GM12878 (cell line): ENCODE measurements at regions not wholly inside any gene's neighbourhood (a gene's known extent, or its start where the extent isn't known, plus 50 kb on each side); places are given as distances from the start of the nearest gene placed in this dataset.

Experiments
- ATAC-seq: fragments of 200-7000 bp; cut with Tn5 transposase; 3 replicates; pipeline ENCODE4 v1.9.1; 2020; ENCODE audit warnings: mild to moderate bottlenecking, moderate library complexity
- BruUV-seq: library from RNA; stranded (reverse); fragments of 400-500 nt; replicated peaks from 2 replicates; lab custom pipeline; 2021; lab: Mats Ljungman, UMichigan
- CTCF ChIA-PET: fragments of 300-600 bp; sonication (Branson Sonifier 250); formaldehyde crosslinking; extraction: SDS; loops from one replicate; lab custom pipeline; 2021; ENCODE audit warnings: inconsistent platforms; lab: Yijun Ruan, JAX
- POLR2A ChIA-PET: fragments of 350-600 bp; formaldehyde crosslinking; extraction: SDS; loops from one replicate; lab custom pipeline; 2021; ENCODE audit warnings: inconsistent platforms; lab: Charles Lee
- RAD21 ChIA-PET: fragments of 300-600 bp; sonication (Branson Sonifier 250); formaldehyde crosslinking; loops from one replicate; lab custom pipeline; 2023; ENCODE audit warnings: antibody characterized with exemption; ENCODE audit not compliant: unreplicated experiment; lab: Charles Lee
- SMC1A ChIA-PET: fragments of 300-600 bp; sonication (Branson Sonifier 250); formaldehyde crosslinking; loops from one replicate; lab custom pipeline; 2023; ENCODE audit not compliant: unreplicated experiment, uncharacterized antibody; lab: Charles Lee
- DNase-seq: peaks from one replicate; pipeline ENCODE4 v3.0.0-alpha.2; 2011; ENCODE audit warnings: low read depth, low spot score
- FAIRE-seq: peaks from 3 replicates; lab custom pipeline; 2011; peaks lifted over from hg19 to GRCh38; lab: Jason Lieb, UNC
- H2AFZ ChIP-seq: 2 replicates; pipeline ENCODE4 v1.6.0; 2011; ENCODE audit warnings: low read depth, low read length, control low read depth; ENCODE audit not compliant: control insufficient read depth
- H3K27ac ChIP-seq: 2 replicates; pipeline ENCODE4 v1.5.1; 2011; ENCODE audit warnings: control low read depth; ENCODE audit not compliant: control insufficient read depth, insufficient read depth
- H3K27me3 ChIP-seq, 2 experiments: replicated peaks in 1 of 2; 2 replicates each; pipeline versions ENCODE4 v1.6.0 to v1.6.1; 2011; ENCODE audit warnings: low read length in 1 of 2; ENCODE audit not compliant: control insufficient read depth in 2 of 2, insufficient read depth in 2 of 2
- H3K36me3 ChIP-seq, 2 experiments: 2 replicates each; pipeline ENCODE4 v1.5.1; 2011; ENCODE audit warnings: low read length in 1 of 2; ENCODE audit not compliant: control insufficient read depth in 2 of 2, insufficient read depth in 2 of 2
- H3K4me1 ChIP-seq: 2 replicates; pipeline ENCODE4 v1.6.1; 2011; ENCODE audit warnings: mild to moderate bottlenecking, low read length, moderate library complexity, mixed read lengths; ENCODE audit not compliant: control insufficient read depth, insufficient read depth
- H3K4me2 ChIP-seq: 2 replicates; pipeline ENCODE4 v1.6.0; 2011; ENCODE audit warnings: control low read depth; ENCODE audit not compliant: control insufficient read depth, insufficient read depth
- H3K4me3 ChIP-seq: fragments of 200-600 bp; sonication (generic); 2 replicates; pipeline ENCODE4 v1.5.1; 2016
- H3K79me2 ChIP-seq: 2 replicates; pipeline ENCODE4 v1.6.0; 2011; ENCODE audit warnings: low read length; ENCODE audit not compliant: control insufficient read depth, insufficient read depth
- H3K9ac ChIP-seq: 2 replicates; pipeline ENCODE4 v1.8.0; 2011; ENCODE audit warnings: low read length, control low read depth, mixed read lengths; ENCODE audit not compliant: control insufficient read depth, insufficient read depth
- H3K9me3 ChIP-seq: replicated peaks from 3 replicates; pipeline ENCODE4 v1.5.1; 2011; ENCODE audit warnings: mild to moderate bottlenecking, low read length; ENCODE audit not compliant: control insufficient read depth, insufficient read depth
- H4K20me1 ChIP-seq: 2 replicates; pipeline ENCODE4 v1.6.0; 2011; ENCODE audit not compliant: control insufficient read depth, insufficient read depth
- CREM ChIP-seq: IDR thresholded peaks from 2 replicates; pipeline ENCODE4 v1.6.1; 2014; ENCODE audit warnings: antibody characterized with exemption, low read depth
- RAD21 ChIP-seq: IDR thresholded peaks from 2 replicates; pipeline ENCODE4 v1.6.1; 2011; ENCODE audit warnings: mild to moderate bottlenecking, low read depth, low read length, moderate library complexity; ENCODE audit not compliant: insufficient read depth
- YBX1 ChIP-seq: fragments of 450-650 bp; IDR thresholded peaks from 2 replicates; pipeline ENCODE4 v1.6.1; 2016; ENCODE audit warnings: antibody characterized with exemption
- WGBS: methylation state at CpG from one replicate; pipeline ENCODE4 v1.1.6; 2016; ENCODE audit warnings: low lambda C conversion rate; ENCODE audit not compliant: insufficient replicate concordance, insufficient coverage; ENCODE audit errors: missing lambda C conversion rate; 5-methylcytosine and 5-hydroxymethylcytosine counted together
- in situ Hi-C: fragments of 300-500 bp; cut with MboI; formaldehyde crosslinking; loops from 9 replicates; pipeline ENCODE4 v1.14.3; 2018; ENCODE audit warnings: mixed read lengths
- intact Hi-C: fragments of 100-400 bp; cut with micrococcal nuclease; formaldehyde crosslinking; loops from one replicate; pipeline ENCODE4 v1.14.2; 2022; ENCODE audit not compliant: unreplicated experiment
- TF ChIP-seq, protein P1 (sequence below), 3 experiments: IDR thresholded peaks in 2 of 3; conservative IDR thresholded peaks in 1 of 3; 2 replicates each; pipeline ENCODE4 v1.5.1; 2011; ENCODE audit warnings: low read depth in 3 of 3, low read length in 3 of 3, mild to moderate bottlenecking in 3 of 3, control low read depth in 2 of 3, moderate library complexity in 2 of 3, inconsistent platforms in 1 of 3, mixed read lengths in 1 of 3; ENCODE audit not compliant: control insufficient read depth in 2 of 3, insufficient read depth in 1 of 3; ENCODE audit errors: extremely low read depth in 1 of 3

DNA sequence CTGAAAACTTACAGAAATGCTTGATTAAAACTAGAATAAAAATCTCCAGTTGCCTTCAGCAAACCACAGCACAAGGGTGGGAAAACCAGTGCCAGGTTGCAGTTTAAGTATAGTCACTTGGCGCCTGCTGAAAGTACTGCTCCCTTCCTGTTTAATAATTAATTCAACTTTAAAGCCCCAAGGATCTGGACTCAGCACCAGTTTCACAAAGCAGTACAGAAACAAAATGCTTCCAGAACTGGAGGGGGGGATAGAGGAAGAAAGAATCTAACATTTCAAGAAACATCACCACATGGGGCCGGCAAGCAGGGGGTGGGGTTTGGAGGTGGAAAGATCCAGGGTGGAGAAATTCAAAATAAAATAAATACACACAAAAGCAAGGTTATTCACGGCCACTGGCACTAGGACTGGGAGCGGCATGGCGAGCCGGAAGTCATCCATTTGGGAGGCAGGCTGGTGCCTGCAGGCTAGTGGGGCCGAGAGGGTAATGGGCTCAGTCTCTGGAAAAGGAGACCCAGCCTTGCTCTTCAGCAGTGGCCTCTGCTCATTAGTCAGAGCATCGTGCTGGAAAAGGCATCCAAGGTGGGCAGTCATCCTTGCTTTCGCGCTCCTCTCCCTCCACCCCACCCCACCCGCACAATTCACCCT is 85.8 kb downstream of the POU3F3 start:
- Histone ChIP-seq H3K4me1 (peaks cover 5% of the 10 kb centered on the region), H3K9me3 (no peaks in the 10 kb centered on the region), H3K27me3 (peaks cover 2 to 3% of the 10 kb centered on the region in 2 experiments; a peak in 2 of 4 replicates), H2AFZ (no peak overlapping the region), H3K9ac (no peak overlapping the region), H3K79me2 (no peaks in the 10 kb centered on the region), H3K4me2 (no peak overlapping the region), H3K36me3 (no peaks in the 10 kb centered on the region), H3K27ac (no peak overlapping the region), H4K20me1 (no peaks in the 10 kb centered on the region), H3K4me3 (no peak overlapping the region)
- ChIA-PET SMC1A (no interaction called here), RAD21 (interaction anchor here (1.1 kb wide), 1 partner anchor 36 kb away, joined by 3 read pairs; no protein-coding TSS in a partner anchor), CTCF (no interaction called here), POLR2A (no interaction called here)
- no peak for FAIRE-seq
- no peak for ATAC-seq
- DNase-seq, result no peak
- in situ Hi-C loops (no loop called here), intact Hi-C loops (no loop called here)
- 51% methylated on average over 11 of the region's 11 CpGs for WGBS
- BruUV-seq, result no TSS peak
- no peak for TF ChIP-seq YBX1

DNA sequence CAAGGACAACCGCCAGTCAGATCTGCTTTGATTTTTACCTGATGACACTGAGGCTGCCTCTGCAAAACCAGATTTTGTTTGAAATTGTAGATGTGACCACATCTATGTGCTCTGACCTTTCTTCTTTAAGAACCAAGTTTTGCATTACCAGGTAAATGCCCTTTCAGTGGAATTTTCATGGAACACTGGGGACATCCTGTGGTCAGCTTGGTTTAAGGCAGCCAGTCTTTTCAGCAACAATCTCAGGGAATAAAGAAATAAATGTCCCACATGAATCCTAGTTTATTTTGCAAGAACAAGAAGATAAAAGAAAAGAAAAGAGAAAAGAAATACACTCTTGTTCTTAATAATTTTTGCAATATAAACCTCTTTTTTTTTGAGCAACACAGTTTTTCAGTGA is 90.6 kb downstream of the POU3F3 start:
- SMC1A ChIA-PET, result no interaction called here
- H2AFZ ChIP-seq, result no peak overlapping the region
- H3K9ac ChIP-seq, result no peak overlapping the region
- DNase-seq (no peak), FAIRE-seq (no peak), ATAC-seq (no peak)
- RAD21 ChIA-PET, result no interaction called here
- H3K9me3 ChIP-seq, result no peaks in the 10 kb centered on the region
- H3K4me1 ChIP-seq, result no peaks in the 10 kb centered on the region
- in situ Hi-C loops, result no loop called here
- POLR2A ChIA-PET, result no interaction called here
- peaks cover 0 to 3% of the 10 kb centered on the region in 2 experiments; a peak in 1 of 4 replicates for H3K27me3 ChIP-seq
- no peak overlapping the region for H3K4me2 ChIP-seq
- no peak overlapping the region for H3K27ac ChIP-seq
- BruUV-seq, result no TSS peak
- no peaks in the 10 kb centered on the region for H3K79me2 ChIP-seq
- no peak overlapping the region for H3K4me3 ChIP-seq
- CTCF ChIA-PET, result interaction anchor here (1.0 to 1.2 kb wide), 2 partner anchors 32 to 1783 kb away, joined by 4 read pairs; no protein-coding TSS in a partner anchor
- intact Hi-C loops, result no loop called here
- 40% methylated on average over 1 of the region's 1 CpG for WGBS
- peak; percentile 45 for TF ChIP-seq RAD21
- TF ChIP-seq, protein P1, sequence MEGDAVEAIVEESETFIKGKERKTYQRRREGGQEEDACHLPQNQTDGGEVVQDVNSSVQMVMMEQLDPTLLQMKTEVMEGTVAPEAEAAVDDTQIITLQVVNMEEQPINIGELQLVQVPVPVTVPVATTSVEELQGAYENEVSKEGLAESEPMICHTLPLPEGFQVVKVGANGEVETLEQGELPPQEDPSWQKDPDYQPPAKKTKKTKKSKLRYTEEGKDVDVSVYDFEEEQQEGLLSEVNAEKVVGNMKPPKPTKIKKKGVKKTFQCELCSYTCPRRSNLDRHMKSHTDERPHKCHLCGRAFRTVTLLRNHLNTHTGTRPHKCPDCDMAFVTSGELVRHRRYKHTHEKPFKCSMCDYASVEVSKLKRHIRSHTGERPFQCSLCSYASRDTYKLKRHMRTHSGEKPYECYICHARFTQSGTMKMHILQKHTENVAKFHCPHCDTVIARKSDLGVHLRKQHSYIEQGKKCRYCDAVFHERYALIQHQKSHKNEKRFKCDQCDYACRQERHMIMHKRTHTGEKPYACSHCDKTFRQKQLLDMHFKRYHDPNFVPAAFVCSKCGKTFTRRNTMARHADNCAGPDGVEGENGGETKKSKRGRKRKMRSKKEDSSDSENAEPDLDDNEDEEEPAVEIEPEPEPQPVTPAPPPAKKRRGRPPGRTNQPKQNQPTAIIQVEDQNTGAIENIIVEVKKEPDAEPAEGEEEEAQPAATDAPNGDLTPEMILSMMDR (IDR thresholded peaks at IDR 0.05 in 2 of 3, conservative IDR thresholded peaks at IDR 0.05 in 1 of 3; ENCODE audit: control insufficient read depth in 2 of 3, extremely low read depth in 1 of 3, insufficient read depth in 1 of 3, low read depth in 3 of 3, low read length in 3 of 3), result 0 out of 6 replicates have a peak, but pooled peaks of 1 of the 3 experiments have one; percentile 8
- TF ChIP-seq CREM, result no peak
- H3K36me3 ChIP-seq, result no peaks in the 10 kb centered on the region
- no peaks in the 10 kb centered on the region for H4K20me1 ChIP-seq
